ENCODE measurements at regions not wholly inside any gene's neighbourhood (a gene's known extent, or its start where the extent isn't known, plus 50 kb on each side); places are given as distances from the start of the nearest gene placed in this dataset.

GRCh38 chr1:72635719-72636118 lies 353.4 kb upstream of the NEGR1 start:
- TF ChIP-seq EZH2 (IDR thresholded peaks at IDR 0.05) (no peak), POLR2AphosphoS5 (IDR thresholded peaks at IDR 0.05; ENCODE audit: borderline replicate concordance, low read depth, low read length) (no peak), FOXP2 (optimal IDR thresholded peaks at IDR 0.05; ENCODE audit: control extremely low read depth, extremely low read length, insufficient read depth) (no peak)
